Mammary epithelial cell (primary cell): ENCODE measurements at regions not wholly inside any gene's neighbourhood (a gene's known extent, or its start where the extent isn't known, plus 50 kb on each side); places are given as distances from the start of the nearest gene placed in this dataset.

Experiments
- CTCF ChIP-seq, 2 donors: IDR thresholded peaks in 1 of 2; conservative IDR thresholded peaks in 1 of 2; 2 replicates each; pipeline ENCODE4 v1.5.1; 2011 to 2012; ENCODE audit warnings: inconsistent platforms in 2 of 2, low read length in 2 of 2, mild to moderate bottlenecking in 2 of 2, control low read depth in 1 of 2, low read depth in 1 of 2; ENCODE audit not compliant: insufficient read depth in 1 of 2; ENCODE audit errors: extremely low read depth in 1 of 2
- EZH2 ChIP-seq: IDR thresholded peaks from 2 replicates; pipeline ENCODE4 v1.6.1; 2012; ENCODE audit warnings: low read length, inconsistent platforms, borderline replicate concordance

- TF ChIP-seq CTCF (conservative IDR thresholded peaks at IDR 0.05 in 1 of 2, IDR thresholded peaks at IDR 0.05 in 1 of 2; ENCODE audit: extremely low read depth in 1 of 2, insufficient read depth in 1 of 2, low read depth in 1 of 2, low read length in 2 of 2) (no peak), EZH2 (no peak)
Observed at GRCh38 chr1:229070168-229070567, 200.7 kb upstream of the RAB4A start.
